ENCODE measurements at regions not wholly inside any gene's neighbourhood (a gene's known extent, or its start where the extent isn't known, plus 50 kb on each side); places are given as distances from the start of the nearest gene placed in this dataset.

DNA sequence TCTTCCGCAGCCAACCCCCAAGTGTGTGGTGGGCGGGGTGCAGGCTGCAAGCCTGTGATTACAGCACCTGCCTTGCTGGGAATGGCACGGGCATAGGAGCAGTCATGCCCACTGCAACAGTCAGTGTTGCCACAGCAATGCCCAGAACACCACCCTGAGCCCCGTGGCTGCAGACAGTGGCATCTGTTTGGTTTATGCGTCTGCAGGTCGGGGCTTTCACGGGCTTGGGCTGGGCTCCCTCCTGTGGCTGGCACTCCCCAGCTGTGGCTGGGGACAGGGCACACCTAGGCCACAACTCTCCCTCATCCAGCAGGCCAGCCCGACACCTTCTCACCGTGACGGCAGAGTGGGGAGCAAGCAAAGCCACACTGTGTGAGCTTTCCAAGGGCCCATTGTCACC is 115.3 kb upstream of the C1QTNF9B start:
- Histone ChIP-seq H3K36me3 (no peaks in the 10 kb centered on the region), H3K9me3 (ENCODE audit: severe bottlenecking) (no peaks in the 10 kb centered on the region), H3K4me3 (ENCODE audit: low read depth, low read length) (no peak overlapping the region), H3K27ac (no peak overlapping the region), H3K27me3 (ENCODE audit: insufficient read depth, low read depth, severe bottlenecking) (no peaks in the 10 kb centered on the region)
- DNase-seq, result no peak
- TF ChIP-seq, protein P1, sequence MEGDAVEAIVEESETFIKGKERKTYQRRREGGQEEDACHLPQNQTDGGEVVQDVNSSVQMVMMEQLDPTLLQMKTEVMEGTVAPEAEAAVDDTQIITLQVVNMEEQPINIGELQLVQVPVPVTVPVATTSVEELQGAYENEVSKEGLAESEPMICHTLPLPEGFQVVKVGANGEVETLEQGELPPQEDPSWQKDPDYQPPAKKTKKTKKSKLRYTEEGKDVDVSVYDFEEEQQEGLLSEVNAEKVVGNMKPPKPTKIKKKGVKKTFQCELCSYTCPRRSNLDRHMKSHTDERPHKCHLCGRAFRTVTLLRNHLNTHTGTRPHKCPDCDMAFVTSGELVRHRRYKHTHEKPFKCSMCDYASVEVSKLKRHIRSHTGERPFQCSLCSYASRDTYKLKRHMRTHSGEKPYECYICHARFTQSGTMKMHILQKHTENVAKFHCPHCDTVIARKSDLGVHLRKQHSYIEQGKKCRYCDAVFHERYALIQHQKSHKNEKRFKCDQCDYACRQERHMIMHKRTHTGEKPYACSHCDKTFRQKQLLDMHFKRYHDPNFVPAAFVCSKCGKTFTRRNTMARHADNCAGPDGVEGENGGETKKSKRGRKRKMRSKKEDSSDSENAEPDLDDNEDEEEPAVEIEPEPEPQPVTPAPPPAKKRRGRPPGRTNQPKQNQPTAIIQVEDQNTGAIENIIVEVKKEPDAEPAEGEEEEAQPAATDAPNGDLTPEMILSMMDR (IDR thresholded peaks at IDR 0.05; ENCODE audit: low read depth, low read length), result peak; percentile 23; the same call in 1 of the 2 replicates

DNA sequence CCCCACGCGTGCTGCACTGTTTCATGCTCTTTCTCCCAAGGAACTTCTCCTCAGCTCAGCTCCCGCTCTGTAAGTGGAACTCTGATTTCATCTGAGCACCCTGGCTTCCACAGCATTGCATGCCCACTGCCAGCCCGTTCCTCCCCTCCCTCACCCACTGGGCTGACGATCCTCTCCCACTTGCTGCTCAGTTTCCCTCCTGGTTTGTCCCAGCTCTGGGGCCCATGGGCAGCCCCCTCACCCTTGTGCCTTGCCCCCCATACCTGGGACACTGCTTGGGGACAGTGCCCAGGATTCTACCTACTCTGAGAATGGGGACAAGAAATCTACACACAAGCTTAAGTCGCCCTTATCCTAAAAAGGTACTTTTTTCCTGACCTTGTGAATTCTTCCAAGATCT is 115.9 kb upstream of the C1QTNF9B start:
- H3K36me3 ChIP-seq, result no peaks in the 10 kb centered on the region
- TF ChIP-seq, protein P1 (IDR thresholded peaks at IDR 0.05; ENCODE audit: low read depth, low read length), result no peak
- no peak overlapping the region for H3K4me3 ChIP-seq (ENCODE audit: low read depth, low read length)
- no peak for DNase-seq
- no peaks in the 10 kb centered on the region for H3K27me3 ChIP-seq (ENCODE audit: insufficient read depth, low read depth, severe bottlenecking)
- no peak overlapping the region for H3K27ac ChIP-seq
- H3K9me3 ChIP-seq (ENCODE audit: severe bottlenecking), result no peaks in the 10 kb centered on the region

DNA sequence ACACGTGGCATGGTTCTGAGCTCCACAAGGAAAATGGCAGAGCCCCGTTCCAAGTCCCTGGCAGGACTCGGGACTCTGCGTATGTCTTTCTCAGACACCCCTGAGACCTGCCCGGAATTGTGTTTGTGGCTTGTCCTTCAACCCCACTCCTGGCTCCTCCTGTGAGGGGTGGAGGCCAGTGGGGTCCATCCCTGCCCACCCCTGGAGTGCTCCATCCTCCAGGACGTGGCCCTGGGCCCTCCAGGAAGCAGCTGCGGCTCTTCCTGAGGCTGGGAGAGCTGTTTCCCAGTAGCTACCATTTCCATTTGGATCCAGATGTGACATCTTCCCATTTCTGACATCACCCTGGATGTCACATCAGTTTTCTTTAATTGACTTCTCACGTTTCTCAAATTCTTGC is 118.7 kb upstream of the C1QTNF9B start:
- TF ChIP-seq, protein P1 (IDR thresholded peaks at IDR 0.05; ENCODE audit: low read depth, low read length), result no peak
- no peak for DNase-seq
- H3K36me3 ChIP-seq, result no peaks in the 10 kb centered on the region

DNA sequence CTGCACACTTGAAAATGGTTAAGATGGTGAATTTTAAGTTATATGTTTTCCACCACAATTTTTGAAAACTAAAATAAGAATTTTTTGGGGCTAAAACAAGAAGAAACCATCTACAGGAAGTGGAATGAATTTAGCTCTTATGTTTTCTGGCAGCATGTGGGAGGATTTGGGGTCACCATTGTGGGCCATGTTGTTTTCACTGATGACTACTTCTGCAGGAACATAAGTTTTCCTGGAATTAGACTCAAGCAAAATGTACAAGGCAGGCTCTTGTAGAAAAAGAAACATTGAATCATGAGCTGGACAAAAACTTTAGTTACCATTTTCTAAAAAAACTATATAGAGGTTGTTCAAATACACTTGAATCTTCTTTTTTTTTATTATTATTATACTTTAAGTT is 125.3 kb upstream of the C1QTNF9B start:
- H3K9me3 ChIP-seq (ENCODE audit: severe bottlenecking), result peaks cover 8% of the 10 kb centered on the region
- H3K27ac ChIP-seq, result no peak overlapping the region
- no peaks in the 10 kb centered on the region for H3K36me3 ChIP-seq
- TF ChIP-seq, protein P1 (IDR thresholded peaks at IDR 0.05; ENCODE audit: low read depth, low read length), result no peak
- no peak for DNase-seq
- no peaks in the 10 kb centered on the region for H3K27me3 ChIP-seq (ENCODE audit: insufficient read depth, low read depth, severe bottlenecking)
- H3K4me3 ChIP-seq (ENCODE audit: low read depth, low read length), result no peak overlapping the region

More for the DNA sequence above, 118.7 kb upstream of the C1QTNF9B start:
- no peaks in the 10 kb centered on the region for H3K9me3 ChIP-seq (ENCODE audit: severe bottlenecking)
- H3K27me3 ChIP-seq (ENCODE audit: insufficient read depth, low read depth, severe bottlenecking), result no peaks in the 10 kb centered on the region
- no peak overlapping the region for H3K4me3 ChIP-seq (ENCODE audit: low read depth, low read length)
- H3K27ac ChIP-seq, result no peak overlapping the region

DNA sequence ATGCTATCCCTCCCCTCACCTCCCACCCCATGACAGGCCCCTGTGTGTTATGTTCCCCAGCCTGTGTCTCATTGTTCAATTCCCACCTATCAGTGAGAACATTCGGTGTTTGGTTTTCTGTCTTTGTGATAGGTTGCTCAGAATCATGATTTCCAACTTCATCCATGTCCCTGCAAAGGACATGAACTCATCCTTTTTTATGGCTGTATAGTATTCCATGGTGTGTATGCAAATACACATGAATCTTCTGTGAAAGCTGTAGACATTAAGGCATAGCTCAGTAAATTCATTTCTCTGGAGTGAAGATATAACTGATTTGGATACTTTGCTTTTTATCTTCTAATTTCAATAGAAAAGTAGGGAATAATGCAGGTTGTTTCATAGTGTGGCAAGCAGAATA is 125.8 kb upstream of the C1QTNF9B start:
- DNase-seq, result no peak
- H3K27ac ChIP-seq, result no peak overlapping the region
- no peaks in the 10 kb centered on the region for H3K27me3 ChIP-seq (ENCODE audit: insufficient read depth, low read depth, severe bottlenecking)
- TF ChIP-seq, protein P1 (IDR thresholded peaks at IDR 0.05; ENCODE audit: low read depth, low read length), result no peak
- peaks cover 8% of the 10 kb centered on the region for H3K9me3 ChIP-seq (ENCODE audit: severe bottlenecking)
- no peaks in the 10 kb centered on the region for H3K36me3 ChIP-seq
- no peak overlapping the region for H3K4me3 ChIP-seq (ENCODE audit: low read depth, low read length)

DNA sequence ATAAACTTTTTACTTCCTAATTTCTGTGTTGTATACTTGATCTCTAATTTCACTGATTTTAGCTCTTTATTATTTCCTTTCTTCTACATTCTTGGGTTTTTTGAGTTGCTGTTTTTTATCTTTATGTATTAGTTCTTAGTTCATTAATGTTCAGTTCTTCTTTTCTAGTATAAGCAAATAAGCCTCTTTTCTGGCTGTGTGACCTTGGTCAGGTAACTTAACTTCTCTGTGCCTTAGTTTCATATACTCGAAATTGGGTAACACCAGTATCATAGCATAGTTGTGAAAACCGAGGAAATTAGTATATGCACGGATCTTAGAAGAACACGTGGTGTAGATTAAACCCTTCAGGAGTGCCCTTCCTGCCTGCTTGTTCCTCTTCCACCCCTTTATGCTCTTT is 130.2 kb upstream of the C1QTNF9B start:
- H3K36me3 ChIP-seq, result no peaks in the 10 kb centered on the region
- TF ChIP-seq, protein P1 (IDR thresholded peaks at IDR 0.05; ENCODE audit: low read depth, low read length), result no peak
- H3K27ac ChIP-seq, result no peak overlapping the region
- DNase-seq, result no peak
- no peaks in the 10 kb centered on the region for H3K27me3 ChIP-seq (ENCODE audit: insufficient read depth, low read depth, severe bottlenecking)
- peaks cover 8% of the 10 kb centered on the region for H3K9me3 ChIP-seq (ENCODE audit: severe bottlenecking)
- H3K4me3 ChIP-seq (ENCODE audit: low read depth, low read length), result no peak overlapping the region
